HFFc6 (cell line): ENCODE measurements at regions not wholly inside any gene's neighbourhood (a gene's known extent, or its start where the extent isn't known, plus 50 kb on each side); places are given as distances from the start of the nearest gene placed in this dataset.

Experiments used
- DNase-seq: peaks from one replicate; pipeline ENCODE4 v3.0.0-alpha.2; 2018
- H3K27ac Mint-ChIP-seq: 2 replicates; pipeline ENCODE4 v1.8.0; 2020; ENCODE audit warnings: mild to moderate bottlenecking, mixed read lengths
- H3K27me3 Mint-ChIP-seq: 2 replicates; pipeline ENCODE4 v1.8.0; 2021; ENCODE audit warnings: mild to moderate bottlenecking, moderate library complexity, mixed read lengths; ENCODE audit not compliant: insufficient read depth
- H3K36me3 Mint-ChIP-seq: 2 replicates; pipeline ENCODE4 v1.8.0; 2021; ENCODE audit warnings: low read depth, mixed read lengths
- H3K4me1 Mint-ChIP-seq: 2 replicates; pipeline ENCODE4 v1.8.0; 2020; ENCODE audit warnings: low read depth, mixed read lengths
- H3K4me3 Mint-ChIP-seq: 2 replicates; pipeline ENCODE4 v1.8.0; 2020; ENCODE audit warnings: mild to moderate bottlenecking, moderate library complexity, mixed read lengths
- H3K9me3 Mint-ChIP-seq: 2 replicates; pipeline ENCODE4 v1.8.0; 2020; ENCODE audit warnings: mild to moderate bottlenecking, mixed read lengths
- TF ChIP-seq, protein P1 (sequence below): fragments of 200-600 bp; sonication (generic); IDR thresholded peaks from 2 replicates; pipeline ENCODE4 v1.5.0; 2021; ENCODE audit warnings: antibody characterized with exemption, mild to moderate bottlenecking

DNA sequence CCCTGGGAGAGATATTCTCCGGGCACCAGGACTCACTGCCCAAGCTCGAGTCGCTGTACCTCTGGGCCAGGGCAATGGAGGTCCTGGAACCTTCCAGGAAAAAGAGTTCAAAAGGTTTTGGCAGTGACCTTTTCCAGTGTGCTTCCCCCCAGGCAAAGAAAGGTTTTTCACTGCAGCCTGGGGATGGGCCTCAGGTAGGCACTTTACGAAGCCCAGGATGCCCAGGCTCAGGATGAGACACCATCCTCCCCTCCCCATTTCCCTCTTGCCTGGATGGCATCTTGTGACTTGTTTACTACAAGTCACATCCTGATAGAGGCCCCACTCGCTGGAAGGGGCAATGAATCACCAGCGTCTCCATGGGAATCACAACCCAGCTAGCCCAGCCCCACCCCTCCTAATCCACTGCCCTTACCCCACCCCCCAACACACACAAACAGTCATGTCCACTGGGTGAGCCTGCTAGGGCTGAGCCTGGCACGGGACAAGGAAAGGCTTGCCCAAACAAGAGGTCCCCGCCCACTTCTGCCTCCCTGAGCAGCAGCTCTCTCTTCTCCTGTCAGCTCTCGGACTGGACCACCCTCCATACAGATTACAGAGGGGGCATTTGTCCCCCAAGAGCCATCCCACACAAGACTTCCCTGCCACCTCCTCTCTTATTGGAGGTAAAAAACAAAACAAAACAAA lies 93.8 kb upstream of the SMNDC1 start:
- no peaks in the 10 kb centered on the region; the same call in 1 of the 2 replicates for H3K27me3 Mint-ChIP-seq
- DNase-seq: peak; percentile 97
- H3K4me1 Mint-ChIP-seq: peaks cover 64% of the 10 kb centered on the region
- H3K4me3 Mint-ChIP-seq: peak overlapping the region; percentile 82
- H3K27ac Mint-ChIP-seq: peak overlapping the region; percentile 99
- H3K9me3 Mint-ChIP-seq: no peaks in the 10 kb centered on the region
- H3K36me3 Mint-ChIP-seq: no peaks in the 10 kb centered on the region
- TF ChIP-seq, protein P1, sequence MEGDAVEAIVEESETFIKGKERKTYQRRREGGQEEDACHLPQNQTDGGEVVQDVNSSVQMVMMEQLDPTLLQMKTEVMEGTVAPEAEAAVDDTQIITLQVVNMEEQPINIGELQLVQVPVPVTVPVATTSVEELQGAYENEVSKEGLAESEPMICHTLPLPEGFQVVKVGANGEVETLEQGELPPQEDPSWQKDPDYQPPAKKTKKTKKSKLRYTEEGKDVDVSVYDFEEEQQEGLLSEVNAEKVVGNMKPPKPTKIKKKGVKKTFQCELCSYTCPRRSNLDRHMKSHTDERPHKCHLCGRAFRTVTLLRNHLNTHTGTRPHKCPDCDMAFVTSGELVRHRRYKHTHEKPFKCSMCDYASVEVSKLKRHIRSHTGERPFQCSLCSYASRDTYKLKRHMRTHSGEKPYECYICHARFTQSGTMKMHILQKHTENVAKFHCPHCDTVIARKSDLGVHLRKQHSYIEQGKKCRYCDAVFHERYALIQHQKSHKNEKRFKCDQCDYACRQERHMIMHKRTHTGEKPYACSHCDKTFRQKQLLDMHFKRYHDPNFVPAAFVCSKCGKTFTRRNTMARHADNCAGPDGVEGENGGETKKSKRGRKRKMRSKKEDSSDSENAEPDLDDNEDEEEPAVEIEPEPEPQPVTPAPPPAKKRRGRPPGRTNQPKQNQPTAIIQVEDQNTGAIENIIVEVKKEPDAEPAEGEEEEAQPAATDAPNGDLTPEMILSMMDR: no peak

DNA sequence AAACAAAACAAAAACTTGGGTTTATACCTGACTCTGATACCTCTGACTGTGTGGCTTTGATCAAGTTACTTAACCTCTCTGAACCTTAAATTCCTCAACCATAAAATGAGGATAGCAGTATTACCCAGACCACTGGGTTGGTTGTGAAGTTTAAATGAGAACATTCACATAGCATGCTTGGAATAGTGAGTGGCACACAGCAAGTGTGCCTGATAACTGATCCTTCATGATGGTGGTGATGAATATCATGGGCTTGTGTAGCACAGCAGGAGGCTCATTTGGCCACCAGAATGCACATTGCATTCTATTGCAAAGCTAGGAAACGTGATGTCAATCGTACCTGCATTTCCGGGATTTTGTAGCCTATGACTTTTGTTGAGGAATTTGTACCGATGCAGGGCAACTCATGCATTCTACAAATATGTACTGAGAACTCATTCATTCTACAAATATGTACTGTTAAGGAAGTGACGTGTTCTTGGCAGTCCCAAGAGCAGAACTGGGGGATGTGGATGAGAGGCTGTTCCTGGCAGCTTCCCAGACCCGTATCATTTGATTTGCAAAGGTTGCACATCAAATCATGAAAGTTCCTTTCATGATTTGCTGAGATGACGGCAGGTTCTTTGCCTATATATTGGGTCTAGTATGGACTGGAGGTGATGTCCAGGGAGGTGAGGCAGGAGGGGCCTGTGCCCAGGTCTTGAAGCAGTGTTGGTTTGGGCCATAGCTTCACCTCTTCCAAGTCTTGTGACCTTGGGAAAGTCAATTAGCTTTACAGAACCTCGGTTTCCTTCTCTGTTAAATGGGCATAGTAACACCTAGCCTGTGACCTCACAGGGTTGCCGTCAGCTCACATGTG lies 94.6 kb upstream of the SMNDC1 start:
- H3K4me1 Mint-ChIP-seq: peaks cover 63% of the 10 kb centered on the region
- no peaks in the 10 kb centered on the region for H3K9me3 Mint-ChIP-seq
- no peaks in the 10 kb centered on the region; the same call in 1 of the 2 replicates for H3K27me3 Mint-ChIP-seq
- no peaks in the 10 kb centered on the region for H3K36me3 Mint-ChIP-seq
- H3K27ac Mint-ChIP-seq: peak overlapping the region; percentile 99
- DNase-seq: peak; percentile 97
- peak overlapping the region; percentile 82 for H3K4me3 Mint-ChIP-seq
- TF ChIP-seq, protein P1: no peak

DNA sequence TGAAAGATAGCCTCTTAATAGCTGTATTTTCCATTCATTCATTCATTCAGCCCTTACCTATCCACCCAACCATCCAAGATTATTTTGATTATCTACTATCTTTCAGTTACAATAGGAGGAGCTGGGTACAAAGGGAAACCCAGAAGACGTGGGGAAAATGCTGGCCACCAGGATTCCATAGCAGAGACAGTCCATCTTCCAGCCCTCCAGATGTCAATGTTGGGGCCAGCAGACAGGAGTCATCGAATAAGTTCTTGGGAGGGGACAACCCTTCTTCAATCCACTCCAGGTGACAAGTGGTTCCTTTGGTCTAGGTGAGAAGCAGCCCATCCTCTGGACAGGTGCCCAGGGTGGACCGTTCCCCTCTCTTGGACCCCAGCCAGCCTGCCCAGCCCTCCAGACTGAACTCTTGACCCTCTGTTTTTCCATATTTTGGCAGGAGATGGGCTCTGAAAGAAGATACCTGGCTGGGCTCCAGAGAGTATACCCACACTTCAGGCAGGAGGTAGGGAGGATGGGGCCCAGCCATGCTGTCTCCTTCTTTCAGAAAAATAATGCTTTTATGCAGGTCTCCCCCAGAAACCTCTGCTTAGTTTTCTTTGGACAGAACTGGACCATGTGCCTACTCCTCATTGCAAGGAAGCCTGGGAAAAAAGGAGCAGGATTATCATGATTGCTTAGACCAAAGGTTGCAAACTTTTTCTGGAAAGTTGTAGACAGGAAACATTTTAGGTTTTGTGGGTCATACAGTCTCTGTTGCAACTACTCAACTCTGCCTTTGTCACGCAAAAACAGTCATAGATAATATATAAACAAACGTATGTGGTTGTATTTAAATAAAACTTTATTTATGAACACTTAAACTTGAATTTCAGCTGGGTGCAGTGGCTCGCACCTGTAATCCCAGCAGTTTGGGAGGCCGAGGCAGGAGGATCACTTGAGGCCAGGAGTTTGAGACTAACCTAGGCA lies 95.5 kb upstream of the SMNDC1 start:
- no peaks in the 10 kb centered on the region for H3K36me3 Mint-ChIP-seq
- peak overlapping the region; percentile 82; the same call in 1 of the 2 replicates for H3K4me3 Mint-ChIP-seq
- H3K9me3 Mint-ChIP-seq: no peaks in the 10 kb centered on the region
- TF ChIP-seq, protein P1: no peak
- peak overlapping the region; percentile 99 for H3K27ac Mint-ChIP-seq
- no peak for DNase-seq
- H3K4me1 Mint-ChIP-seq: peaks cover 70% of the 10 kb centered on the region
- no peaks in the 10 kb centered on the region; the same call in 1 of the 2 replicates for H3K27me3 Mint-ChIP-seq

DNA sequence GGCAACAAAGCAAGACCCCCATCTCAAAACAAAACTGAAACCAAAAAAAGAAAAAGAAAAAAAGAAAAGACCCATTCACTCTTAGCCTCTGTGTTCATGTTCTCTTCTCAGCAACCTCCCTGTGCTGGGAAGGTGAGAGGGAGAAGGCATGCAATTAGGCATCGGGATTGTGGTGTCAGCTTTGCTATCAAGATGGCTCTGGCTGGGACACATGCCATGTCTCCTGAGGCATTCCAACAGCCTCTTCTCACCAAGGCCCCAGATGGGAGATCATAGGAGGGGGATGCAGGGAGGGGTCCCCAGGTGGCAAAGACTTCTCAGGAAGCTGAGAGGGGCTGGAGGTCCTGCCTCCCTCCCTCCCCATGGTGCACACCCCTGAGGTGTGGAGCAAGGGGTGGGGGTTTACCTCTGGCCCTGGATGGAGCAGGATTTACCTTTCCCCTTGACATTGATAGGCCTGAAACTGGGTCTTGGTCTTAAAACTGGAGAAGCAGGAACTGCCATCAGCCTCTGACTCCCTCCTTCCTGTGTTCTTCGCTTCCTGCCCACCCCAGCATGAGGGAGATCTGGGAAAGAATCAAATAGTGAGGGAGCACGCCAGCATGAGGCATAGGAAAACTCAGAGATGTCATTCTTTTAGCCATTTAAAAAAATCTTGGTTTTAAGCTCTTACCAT lies 96.2 kb upstream of the DUSP5 start:
- Mint-ChIP-seq H3K4me1 (peaks cover 63% of the 10 kb centered on the region), H3K27ac (peak overlapping the region; percentile 41), H3K9me3 (no peaks in the 10 kb centered on the region), H3K36me3 (no peaks in the 10 kb centered on the region), H3K4me3 (no peak overlapping the region), H3K27me3 (no peaks in the 10 kb centered on the region; the same call in 1 of the 2 replicates)
- no peak for DNase-seq
- TF ChIP-seq, protein P1: no peak

DNA sequence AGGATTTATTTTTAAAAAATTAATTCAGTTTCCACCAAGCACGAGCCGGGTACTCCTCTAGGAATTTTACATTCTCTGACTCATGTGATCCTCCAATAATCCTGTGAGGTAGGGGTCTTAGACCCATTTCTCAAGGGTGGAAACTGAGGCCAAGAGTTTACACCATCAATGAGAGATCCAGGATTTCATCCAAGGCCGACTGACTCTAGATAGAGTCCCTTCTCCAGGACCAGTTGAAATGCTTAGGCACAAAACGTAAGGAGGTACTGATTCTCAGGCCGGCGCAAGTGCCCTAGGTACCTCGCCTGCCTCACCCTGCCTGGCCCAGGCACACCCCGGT lies 95.7 kb upstream of the DUSP5 start:
- H3K36me3 Mint-ChIP-seq: no peaks in the 10 kb centered on the region
- H3K27me3 Mint-ChIP-seq: no peaks in the 10 kb centered on the region; the same call in 1 of the 2 replicates
- no peak overlapping the region for H3K27ac Mint-ChIP-seq
- no peak for DNase-seq
- no peak overlapping the region for H3K4me3 Mint-ChIP-seq
- no peaks in the 10 kb centered on the region for H3K9me3 Mint-ChIP-seq
- TF ChIP-seq, protein P1: no peak
- peaks cover 66% of the 10 kb centered on the region for H3K4me1 Mint-ChIP-seq
